PC-3 (cell line): ENCODE measurements at regions not wholly inside any gene's neighbourhood (a gene's known extent, or its start where the extent isn't known, plus 50 kb on each side); places are given as distances from the start of the nearest gene placed in this dataset.
A peak's percentile ranks its signal among the peaks of the same experiment; 100 is the strongest.

Experiments
- ATAC-seq: fragments of 200-7000 bp; cut with Tn5 transposase; 2 replicates; pipeline ENCODE4 v1.9.1; 2020; ENCODE audit warnings: mild to moderate bottlenecking, moderate library complexity
- BruUV-seq: library from RNA; stranded (reverse); fragments of 400-500 nt; replicated peaks from 2 replicates; lab custom pipeline; 2021; lab: Mats Ljungman, UMichigan
- CTCF ChIA-PET: fragments of 300-600 bp; sonication (Branson Sonifier 250); formaldehyde crosslinking; loops from one replicate; lab custom pipeline; 2022; ENCODE audit warnings: antibody characterized with exemption; lab: Charles Lee
- POLR2A ChIA-PET: fragments of 300-600 bp; sonication (Branson Sonifier 250); formaldehyde crosslinking; loops from one replicate; lab custom pipeline; 2022; ENCODE audit warnings: antibody characterized with exemption; ENCODE audit not compliant: unreplicated experiment; lab: Charles Lee
- DNase-seq: peaks from one replicate; pipeline ENCODE4 v3.0.0-alpha.2; 2015
- H2AFZ ChIP-seq: fragments of 300-600 bp; sonication (generic); 2 replicates; pipeline ENCODE4 v1.6.0; 2016; ENCODE audit warnings: antibody characterized with exemption, low read length
- H3F3A ChIP-seq: fragments of 300-600 bp; sonication (generic); one replicate; pipeline ENCODE4 v1.6.0; 2017; ENCODE audit warnings: antibody characterized with exemption, low read length, control low read depth, mild to moderate bottlenecking; ENCODE audit not compliant: unreplicated experiment
- H3K27ac ChIP-seq: fragments of 300-600 bp; sonication (generic); 2 replicates; pipeline ENCODE4 v1.5.1; 2016; ENCODE audit warnings: mild to moderate bottlenecking, low read length
- H3K27me3 ChIP-seq: fragments of 300-600 bp; sonication (generic); 2 replicates; pipeline ENCODE4 v1.6.1; 2016; ENCODE audit warnings: low read length, mixed read lengths
- H3K36me3 ChIP-seq: fragments of 300-600 bp; sonication (generic); 2 replicates; pipeline ENCODE4 v1.6.1; 2016; ENCODE audit warnings: low read depth, mixed run types, low read length, mixed read lengths
- H3K4me1 ChIP-seq: fragments of 300-600 bp; sonication (generic); 2 replicates; pipeline ENCODE4 v1.5.1; 2016; ENCODE audit warnings: low read length; ENCODE audit not compliant: insufficient read depth
- H3K4me2 ChIP-seq: fragments of 300-600 bp; sonication (generic); 2 replicates; pipeline ENCODE4 v1.6.0; 2016; ENCODE audit warnings: low read length
- H3K4me3 ChIP-seq: fragments of 300-600 bp; sonication (generic); 2 replicates; pipeline ENCODE4 v1.5.1; 2016; ENCODE audit warnings: mild to moderate bottlenecking, low read length, mixed read lengths
- H3K79me2 ChIP-seq: fragments of 300-600 bp; sonication (generic); 2 replicates; pipeline ENCODE4 v1.6.1; 2017; ENCODE audit warnings: low read length, mixed read lengths
- H3K9ac ChIP-seq: fragments of 300-600 bp; sonication (generic); 2 replicates; pipeline ENCODE4 v1.6.0; 2016; ENCODE audit warnings: mild to moderate bottlenecking, low read length
- H3K9me2 ChIP-seq: fragments of 300-600 bp; sonication (generic); replicated peaks from 2 replicates; pipeline ENCODE4 v1.6.1; 2016; ENCODE audit warnings: mixed run types, low read length, mixed read lengths
- H3K9me3 ChIP-seq: fragments of 300-600 bp; sonication (generic); 2 replicates; pipeline ENCODE4 v1.6.1; 2016; ENCODE audit warnings: low read length, mixed read lengths
- H4K20me1 ChIP-seq: fragments of 300-600 bp; sonication (generic); 2 replicates; pipeline ENCODE4 v1.6.1; 2016; ENCODE audit warnings: low read length, mixed read lengths
- EZH2 ChIP-seq: fragments of 300-600 bp; sonication (generic); IDR thresholded peaks from one replicate; pipeline ENCODE4 v1.6.1; 2017; ENCODE audit warnings: antibody characterized with exemption, mild to moderate bottlenecking, low read length; ENCODE audit not compliant: unreplicated experiment
- EZH2phosphoT487 ChIP-seq: fragments of 300-600 bp; sonication (generic); IDR thresholded peaks from 2 replicates; pipeline ENCODE4 v1.6.1; 2018; ENCODE audit warnings: mild to moderate bottlenecking, antibody characterized with exemption, low read length, borderline replicate concordance
- intact Hi-C: fragments of 100-400 bp; cut with micrococcal nuclease; formaldehyde crosslinking; loops from 2 replicates; pipeline ENCODE4 v1.9.0; 2023
- TF ChIP-seq, protein P1 (sequence below): fragments of 300-600 bp; sonication (generic); conservative IDR thresholded peaks from 2 replicates; pipeline ENCODE4 v1.5.1; 2017; ENCODE audit warnings: antibody characterized with exemption, low read depth, mild to moderate bottlenecking, low read length

DNA sequence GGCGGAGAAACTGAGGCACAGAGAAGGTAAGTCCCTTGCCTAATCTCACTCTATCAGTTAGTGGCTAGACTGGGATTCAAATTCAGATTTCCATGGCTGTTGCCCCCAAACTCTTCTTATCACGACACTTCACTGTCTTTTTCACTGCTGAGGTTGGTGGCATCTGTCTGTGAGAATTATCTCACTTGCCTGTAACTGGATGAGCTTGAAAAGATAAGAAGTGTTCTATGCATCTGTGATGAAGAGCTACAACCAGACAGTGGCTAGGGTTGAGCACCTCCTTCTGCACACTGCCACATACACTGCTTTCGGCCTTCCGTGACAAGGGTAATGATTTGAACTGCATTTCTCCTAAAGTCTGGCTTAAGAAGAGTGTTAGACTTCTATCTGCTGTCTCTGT, 107.9 kb upstream of the TEX13D start:
- Histone ChIP-seq H3K36me3 (no peaks in the 10 kb centered on the region), H3K79me2 (no peaks in the 10 kb centered on the region), H3K4me1 (peaks cover 9% of the 10 kb centered on the region), H3K27me3 (no peaks in the 10 kb centered on the region), H3K9me2 (no peaks in the 10 kb centered on the region), H3K9ac (no peak overlapping the region), H4K20me1 (no peaks in the 10 kb centered on the region), H3K4me2 (no peak overlapping the region), H3K27ac (no peak overlapping the region), H3K4me3 (no peak overlapping the region), H2AFZ (no peak overlapping the region), H3K9me3 (no peaks in the 10 kb centered on the region), H3F3A (no peaks in the 10 kb centered on the region)
- intact Hi-C loops = no loop called here
- DNase-seq (no peak), ATAC-seq (no peak)
- ChIA-PET POLR2A (interaction anchor here (0.5 kb wide), 1 partner anchor 914 kb away, joined by 3 read pairs; no protein-coding TSS in a partner anchor), CTCF (no interaction called here)
- TF ChIP-seq EZH2phosphoT487 (no peak), EZH2 (no peak)
- TF ChIP-seq, protein P1, sequence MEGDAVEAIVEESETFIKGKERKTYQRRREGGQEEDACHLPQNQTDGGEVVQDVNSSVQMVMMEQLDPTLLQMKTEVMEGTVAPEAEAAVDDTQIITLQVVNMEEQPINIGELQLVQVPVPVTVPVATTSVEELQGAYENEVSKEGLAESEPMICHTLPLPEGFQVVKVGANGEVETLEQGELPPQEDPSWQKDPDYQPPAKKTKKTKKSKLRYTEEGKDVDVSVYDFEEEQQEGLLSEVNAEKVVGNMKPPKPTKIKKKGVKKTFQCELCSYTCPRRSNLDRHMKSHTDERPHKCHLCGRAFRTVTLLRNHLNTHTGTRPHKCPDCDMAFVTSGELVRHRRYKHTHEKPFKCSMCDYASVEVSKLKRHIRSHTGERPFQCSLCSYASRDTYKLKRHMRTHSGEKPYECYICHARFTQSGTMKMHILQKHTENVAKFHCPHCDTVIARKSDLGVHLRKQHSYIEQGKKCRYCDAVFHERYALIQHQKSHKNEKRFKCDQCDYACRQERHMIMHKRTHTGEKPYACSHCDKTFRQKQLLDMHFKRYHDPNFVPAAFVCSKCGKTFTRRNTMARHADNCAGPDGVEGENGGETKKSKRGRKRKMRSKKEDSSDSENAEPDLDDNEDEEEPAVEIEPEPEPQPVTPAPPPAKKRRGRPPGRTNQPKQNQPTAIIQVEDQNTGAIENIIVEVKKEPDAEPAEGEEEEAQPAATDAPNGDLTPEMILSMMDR = no peak
- BruUV-seq = no TSS peak

DNA sequence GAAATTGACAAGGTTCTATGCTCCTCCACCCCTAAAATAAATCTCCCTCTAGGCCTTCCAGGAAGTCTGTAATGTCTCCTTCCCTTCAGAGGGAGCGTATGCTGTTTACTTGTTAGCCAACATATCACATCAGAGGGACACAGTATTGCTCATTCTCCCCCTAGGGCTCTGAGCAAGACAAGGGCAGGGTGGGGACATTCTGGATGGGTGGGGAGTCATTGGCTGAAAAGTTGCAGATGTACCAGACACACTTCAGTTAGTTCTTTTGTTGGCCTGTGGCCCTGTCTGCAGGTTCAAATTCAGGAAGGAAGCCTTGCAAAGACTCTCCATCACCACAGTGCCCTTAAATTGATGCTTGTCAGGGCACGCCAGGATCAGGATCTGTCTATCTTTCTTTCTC, 106.3 kb upstream of the TEX13D start:
- no peak for TF ChIP-seq EZH2
- TF ChIP-seq, protein P1 = no peak
- no peak for TF ChIP-seq EZH2phosphoT487
- Histone ChIP-seq H3F3A (no peaks in the 10 kb centered on the region), H2AFZ (0 out of 2 replicates have a peak overlapping the region, but pooled peaks have one; percentile 30), H4K20me1 (no peaks in the 10 kb centered on the region), H3K27ac (no peak overlapping the region), H3K4me3 (no peak overlapping the region), H3K79me2 (no peaks in the 10 kb centered on the region), H3K9me2 (no peaks in the 10 kb centered on the region), H3K27me3 (no peaks in the 10 kb centered on the region), H3K9ac (no peak overlapping the region), H3K4me1 (peaks cover 6% of the 10 kb centered on the region; the same call in 1 of the 2 replicates), H3K9me3 (no peaks in the 10 kb centered on the region), H3K36me3 (no peaks in the 10 kb centered on the region), H3K4me2 (no peak overlapping the region)
- intact Hi-C loops = no loop called here
- ChIA-PET CTCF (no interaction called here), POLR2A (no interaction called here)
- peak; percentile 63 for DNase-seq
- peak; percentile 81 for ATAC-seq
- no TSS peak for BruUV-seq

DNA sequence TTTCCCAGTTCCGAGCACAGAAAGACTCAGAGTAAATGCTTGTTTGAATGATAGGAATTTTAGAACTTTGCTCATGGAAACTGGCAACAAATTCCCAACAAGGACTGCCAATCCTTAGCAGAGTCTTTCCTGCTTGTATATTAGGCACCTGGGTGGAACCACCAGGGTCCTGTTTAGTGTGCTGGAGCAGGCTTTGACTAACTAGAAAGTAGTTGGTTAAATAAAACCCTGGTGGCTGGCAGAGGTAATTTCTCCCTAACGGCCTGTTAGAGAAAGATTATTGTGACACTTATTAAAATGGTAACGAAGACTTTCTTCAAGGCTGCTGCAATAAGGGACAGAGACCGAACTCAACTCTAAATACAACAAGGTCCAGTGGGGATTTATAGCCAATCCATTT, 103.6 kb upstream of the TEX13D start:
- Histone ChIP-seq H3K79me2 (no peaks in the 10 kb centered on the region), H3K36me3 (no peaks in the 10 kb centered on the region), H3K4me1 (peaks cover 6% of the 10 kb centered on the region; the same call in 1 of the 2 replicates), H3F3A (no peaks in the 10 kb centered on the region), H3K9me2 (no peaks in the 10 kb centered on the region), H3K4me2 (no peak overlapping the region), H3K9ac (no peak overlapping the region), H3K27me3 (no peaks in the 10 kb centered on the region), H3K27ac (no peak overlapping the region), H2AFZ (no peak overlapping the region), H3K4me3 (no peak overlapping the region), H4K20me1 (no peaks in the 10 kb centered on the region), H3K9me3 (no peaks in the 10 kb centered on the region)
- ChIA-PET CTCF (no interaction called here), POLR2A (no interaction called here)
- ATAC-seq = no peak
- BruUV-seq = no TSS peak
- no peak for DNase-seq
- intact Hi-C loops = no loop called here
- TF ChIP-seq, protein P1 = no peak; the same call in 1 of the 2 replicates
- TF ChIP-seq EZH2 = no peak
- TF ChIP-seq EZH2phosphoT487 = no peak
